ENCODE measurements at regions not wholly inside any gene's neighbourhood (a gene's known extent, or its start where the extent isn't known, plus 50 kb on each side); places are given as distances from the start of the nearest gene placed in this dataset.

- no peak for TF ChIP-seq CTCF (IDR thresholded peaks at IDR 0.05)
- TF ChIP-seq POLR2A (IDR thresholded peaks at IDR 0.05) = no peak
These were observed 60.1 kb upstream of the CCND2 start for GRCh38 chr12:4213471-4213870.
